ENCODE measurements at regions not wholly inside any gene's neighbourhood (a gene's known extent, or its start where the extent isn't known, plus 50 kb on each side); places are given as distances from the start of the nearest gene placed in this dataset.

GRCh38 chr2:220678943-220679342 lies 893.2 kb downstream of the EPHA4 start:
- Mint-ChIP-seq H3K9me3 (ENCODE audit: low read depth) (no peaks in the 10 kb centered on the region), H3K4me1 (ENCODE audit: low read depth) (no peaks in the 10 kb centered on the region), H3K27ac (no peak overlapping the region), H3K27me3 (peaks cover 3% of the 10 kb centered on the region), H3K4me3 (ENCODE audit: low read depth) (no peak overlapping the region), H3K36me3 (ENCODE audit: insufficient read depth) (no peaks in the 10 kb centered on the region)
- TF ChIP-seq, protein P1, sequence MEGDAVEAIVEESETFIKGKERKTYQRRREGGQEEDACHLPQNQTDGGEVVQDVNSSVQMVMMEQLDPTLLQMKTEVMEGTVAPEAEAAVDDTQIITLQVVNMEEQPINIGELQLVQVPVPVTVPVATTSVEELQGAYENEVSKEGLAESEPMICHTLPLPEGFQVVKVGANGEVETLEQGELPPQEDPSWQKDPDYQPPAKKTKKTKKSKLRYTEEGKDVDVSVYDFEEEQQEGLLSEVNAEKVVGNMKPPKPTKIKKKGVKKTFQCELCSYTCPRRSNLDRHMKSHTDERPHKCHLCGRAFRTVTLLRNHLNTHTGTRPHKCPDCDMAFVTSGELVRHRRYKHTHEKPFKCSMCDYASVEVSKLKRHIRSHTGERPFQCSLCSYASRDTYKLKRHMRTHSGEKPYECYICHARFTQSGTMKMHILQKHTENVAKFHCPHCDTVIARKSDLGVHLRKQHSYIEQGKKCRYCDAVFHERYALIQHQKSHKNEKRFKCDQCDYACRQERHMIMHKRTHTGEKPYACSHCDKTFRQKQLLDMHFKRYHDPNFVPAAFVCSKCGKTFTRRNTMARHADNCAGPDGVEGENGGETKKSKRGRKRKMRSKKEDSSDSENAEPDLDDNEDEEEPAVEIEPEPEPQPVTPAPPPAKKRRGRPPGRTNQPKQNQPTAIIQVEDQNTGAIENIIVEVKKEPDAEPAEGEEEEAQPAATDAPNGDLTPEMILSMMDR (IDR thresholded peaks at IDR 0.05; ENCODE audit: unreplicated experiment) = no peak
- DNase-seq (ENCODE audit: low spot score, unreplicated experiment) = no peak

DNA sequence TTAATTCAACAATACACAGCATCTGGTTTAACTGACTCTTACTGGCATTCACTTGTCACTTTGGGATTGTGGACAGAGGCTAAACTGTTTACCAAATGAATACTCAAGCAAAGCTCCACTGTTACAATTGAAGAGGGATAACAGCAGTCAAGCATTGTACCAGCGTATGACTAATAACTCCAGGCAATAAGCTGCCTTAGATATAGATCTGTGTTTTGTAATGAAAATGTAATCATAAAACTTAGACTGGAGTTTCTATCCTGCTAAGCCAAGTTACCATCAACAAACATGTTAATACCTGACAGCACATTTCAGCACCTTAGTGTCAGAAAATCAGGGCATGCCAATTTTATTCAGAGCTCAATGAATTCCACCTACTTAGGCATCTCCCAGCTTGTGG lies 889.5 kb downstream of the EPHA4 start:
- Mint-ChIP-seq H3K36me3 (ENCODE audit: insufficient read depth) (no peaks in the 10 kb centered on the region), H3K4me1 (ENCODE audit: low read depth) (no peaks in the 10 kb centered on the region), H3K27ac (no peak overlapping the region), H3K4me3 (ENCODE audit: low read depth) (no peak overlapping the region), H3K27me3 (peaks cover 9% of the 10 kb centered on the region), H3K9me3 (ENCODE audit: low read depth) (no peaks in the 10 kb centered on the region)
- DNase-seq (ENCODE audit: low spot score, unreplicated experiment) = no peak
- TF ChIP-seq, protein P1 (IDR thresholded peaks at IDR 0.05; ENCODE audit: unreplicated experiment) = no peak

DNA sequence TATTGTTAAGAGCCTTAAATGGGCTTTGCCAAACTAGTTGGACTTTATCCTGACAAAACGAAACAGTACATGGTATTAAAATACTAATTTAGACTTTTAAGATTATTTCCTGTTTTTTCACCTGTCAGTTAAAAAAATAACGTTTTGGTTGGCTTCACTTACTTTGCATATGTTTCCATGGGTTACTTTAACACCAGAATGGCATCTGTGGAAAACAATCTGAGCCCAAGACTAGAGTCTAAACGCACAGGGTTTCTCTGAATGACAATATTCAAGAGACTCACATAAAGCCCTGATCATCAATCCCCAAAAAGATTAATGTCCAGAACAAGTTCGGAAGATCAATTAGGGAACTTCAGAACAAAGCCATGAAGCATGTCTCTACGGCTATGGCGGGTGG lies 888.0 kb downstream of the EPHA4 start:
- no peaks in the 10 kb centered on the region for H3K36me3 Mint-ChIP-seq (ENCODE audit: insufficient read depth)
- no peak for DNase-seq (ENCODE audit: low spot score, unreplicated experiment)
- no peak overlapping the region for H3K4me3 Mint-ChIP-seq (ENCODE audit: low read depth)
- H3K9me3 Mint-ChIP-seq (ENCODE audit: low read depth) = no peaks in the 10 kb centered on the region
- no peak overlapping the region for H3K27ac Mint-ChIP-seq
- peaks cover 9% of the 10 kb centered on the region for H3K27me3 Mint-ChIP-seq
- no peaks in the 10 kb centered on the region for H3K4me1 Mint-ChIP-seq (ENCODE audit: low read depth)
- TF ChIP-seq, protein P1 (IDR thresholded peaks at IDR 0.05; ENCODE audit: unreplicated experiment) = no peak

- Mint-ChIP-seq H3K36me3 (ENCODE audit: insufficient read depth) (no peaks in the 10 kb centered on the region), H3K9me3 (ENCODE audit: low read depth) (peaks cover 10% of the 10 kb centered on the region), H3K27ac (no peak overlapping the region), H3K4me3 (ENCODE audit: low read depth) (no peak overlapping the region), H3K4me1 (ENCODE audit: low read depth) (no peaks in the 10 kb centered on the region), H3K27me3 (peaks cover 9% of the 10 kb centered on the region)
- TF ChIP-seq, protein P1 (IDR thresholded peaks at IDR 0.05; ENCODE audit: unreplicated experiment) = peak; percentile 89
- peak; percentile 54 for DNase-seq (ENCODE audit: low spot score, unreplicated experiment)
Observed at GRCh38 chr2:220687231-220687843, 884.8 kb downstream of the EPHA4 start.

GRCh38 chr2:220695397-220696279 lies 876.5 kb downstream of the EPHA4 start:
- no peak overlapping the region for H3K4me3 Mint-ChIP-seq (ENCODE audit: low read depth)
- DNase-seq (ENCODE audit: low spot score, unreplicated experiment) = no peak
- H3K27ac Mint-ChIP-seq = no peak overlapping the region
- H3K4me1 Mint-ChIP-seq (ENCODE audit: low read depth) = peaks cover 6% of the 10 kb centered on the region
- no peaks in the 10 kb centered on the region for H3K36me3 Mint-ChIP-seq (ENCODE audit: insufficient read depth)
- H3K27me3 Mint-ChIP-seq = peaks cover 7% of the 10 kb centered on the region
- peaks cover 4% of the 10 kb centered on the region for H3K9me3 Mint-ChIP-seq (ENCODE audit: low read depth)
- TF ChIP-seq, protein P1 (IDR thresholded peaks at IDR 0.05; ENCODE audit: unreplicated experiment) = no peak
